Loucy (cell line): ENCODE measurements at regions not wholly inside any gene's neighbourhood (a gene's known extent, or its start where the extent isn't known, plus 50 kb on each side); places are given as distances from the start of the nearest gene placed in this dataset.
"Not testable (repeated sequence)": the region's sequence is repeated elsewhere in the genome, so short reads cannot be mapped to it uniquely, and the experiment has no call there.

Source experiments
- EZH2phosphoT487 ChIP-seq: fragments of 200-600 bp; IDR thresholded peaks from 2 replicates; pipeline ENCODE4 v1.6.1; 2018; ENCODE audit warnings: antibody characterized with exemption, mild to moderate bottlenecking, moderate library complexity, borderline replicate concordance
- TF ChIP-seq, protein P1 (sequence below): fragments of 200-600 bp; sonication (generic); conservative IDR thresholded peaks from 2 replicates; pipeline ENCODE4 v1.5.1; 2014; ENCODE audit warnings: mild to moderate bottlenecking, antibody characterized with exemption, low read length

DNA sequence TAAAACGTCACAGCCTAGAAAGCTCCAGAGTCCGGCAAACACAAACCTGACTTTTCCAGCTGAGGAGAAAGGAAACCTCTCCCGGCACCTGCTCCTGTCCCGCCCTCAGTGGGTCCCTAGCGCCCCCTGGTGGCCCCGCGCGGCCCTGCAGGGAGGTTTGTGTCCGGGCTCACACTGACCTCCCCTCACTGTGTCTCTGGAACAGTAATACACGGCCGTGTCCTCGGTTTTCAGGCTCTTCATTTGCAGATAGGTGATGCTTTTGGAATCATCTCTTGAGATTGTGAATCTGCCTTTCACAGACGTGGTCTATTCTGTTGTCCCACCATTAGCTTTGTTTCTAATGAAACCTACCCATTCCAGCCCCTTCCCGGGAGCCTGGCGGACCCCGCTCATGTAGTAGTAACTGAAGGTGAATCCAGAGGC, 731.2 kb downstream of the TMEM121 start:
- TF ChIP-seq, protein P1, sequence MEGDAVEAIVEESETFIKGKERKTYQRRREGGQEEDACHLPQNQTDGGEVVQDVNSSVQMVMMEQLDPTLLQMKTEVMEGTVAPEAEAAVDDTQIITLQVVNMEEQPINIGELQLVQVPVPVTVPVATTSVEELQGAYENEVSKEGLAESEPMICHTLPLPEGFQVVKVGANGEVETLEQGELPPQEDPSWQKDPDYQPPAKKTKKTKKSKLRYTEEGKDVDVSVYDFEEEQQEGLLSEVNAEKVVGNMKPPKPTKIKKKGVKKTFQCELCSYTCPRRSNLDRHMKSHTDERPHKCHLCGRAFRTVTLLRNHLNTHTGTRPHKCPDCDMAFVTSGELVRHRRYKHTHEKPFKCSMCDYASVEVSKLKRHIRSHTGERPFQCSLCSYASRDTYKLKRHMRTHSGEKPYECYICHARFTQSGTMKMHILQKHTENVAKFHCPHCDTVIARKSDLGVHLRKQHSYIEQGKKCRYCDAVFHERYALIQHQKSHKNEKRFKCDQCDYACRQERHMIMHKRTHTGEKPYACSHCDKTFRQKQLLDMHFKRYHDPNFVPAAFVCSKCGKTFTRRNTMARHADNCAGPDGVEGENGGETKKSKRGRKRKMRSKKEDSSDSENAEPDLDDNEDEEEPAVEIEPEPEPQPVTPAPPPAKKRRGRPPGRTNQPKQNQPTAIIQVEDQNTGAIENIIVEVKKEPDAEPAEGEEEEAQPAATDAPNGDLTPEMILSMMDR = peak; percentile 47
- not testable (repeated sequence) for TF ChIP-seq EZH2phosphoT487
